ENCODE measurements at regions not wholly inside any gene's neighbourhood (a gene's known extent, or its start where the extent isn't known, plus 50 kb on each side); places are given as distances from the start of the nearest gene placed in this dataset.
"Not testable (repeated sequence)": the region's sequence is repeated elsewhere in the genome, so short reads cannot be mapped to it uniquely, and the experiment has no call there.

DNA sequence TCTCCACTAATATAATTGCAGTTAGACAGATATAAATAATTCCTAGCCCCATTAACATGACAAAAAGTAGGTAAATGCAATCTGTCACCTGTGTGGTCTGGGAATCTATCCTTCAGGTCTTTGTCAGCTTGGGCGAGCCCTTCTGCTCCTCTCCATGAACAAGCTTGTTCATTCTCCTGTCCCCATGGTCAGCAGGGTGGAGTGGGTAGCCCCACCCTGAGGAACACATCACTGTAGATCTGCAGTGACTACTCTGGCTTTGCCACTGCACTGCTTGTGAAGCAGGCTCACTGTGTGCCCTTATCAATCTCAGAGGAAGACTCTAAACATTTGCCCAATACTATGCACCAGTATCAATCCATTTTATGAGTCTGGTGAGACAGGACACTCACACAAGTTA is 279.0 kb downstream of the MATN1 start:
- intact Hi-C loops (cut with DNase I): no loop called here
- peaks cover 0 to 12% (median 0%) of the 10 kb centered on the region in 11 donors for H3K9me3 ChIP-seq
- H3K36me3 ChIP-seq: no peaks in the 10 kb centered on the region
- H3K27ac ChIP-seq: no peak overlapping the region
- ATAC-seq (no peak), DNase-seq (no peak)
- 63 to 85% methylated on average over 1 of the region's 1 CpG for WGBS, 2 donors
- no peak overlapping the region for H3K4me3 ChIP-seq
- TF ChIP-seq, protein P1, sequence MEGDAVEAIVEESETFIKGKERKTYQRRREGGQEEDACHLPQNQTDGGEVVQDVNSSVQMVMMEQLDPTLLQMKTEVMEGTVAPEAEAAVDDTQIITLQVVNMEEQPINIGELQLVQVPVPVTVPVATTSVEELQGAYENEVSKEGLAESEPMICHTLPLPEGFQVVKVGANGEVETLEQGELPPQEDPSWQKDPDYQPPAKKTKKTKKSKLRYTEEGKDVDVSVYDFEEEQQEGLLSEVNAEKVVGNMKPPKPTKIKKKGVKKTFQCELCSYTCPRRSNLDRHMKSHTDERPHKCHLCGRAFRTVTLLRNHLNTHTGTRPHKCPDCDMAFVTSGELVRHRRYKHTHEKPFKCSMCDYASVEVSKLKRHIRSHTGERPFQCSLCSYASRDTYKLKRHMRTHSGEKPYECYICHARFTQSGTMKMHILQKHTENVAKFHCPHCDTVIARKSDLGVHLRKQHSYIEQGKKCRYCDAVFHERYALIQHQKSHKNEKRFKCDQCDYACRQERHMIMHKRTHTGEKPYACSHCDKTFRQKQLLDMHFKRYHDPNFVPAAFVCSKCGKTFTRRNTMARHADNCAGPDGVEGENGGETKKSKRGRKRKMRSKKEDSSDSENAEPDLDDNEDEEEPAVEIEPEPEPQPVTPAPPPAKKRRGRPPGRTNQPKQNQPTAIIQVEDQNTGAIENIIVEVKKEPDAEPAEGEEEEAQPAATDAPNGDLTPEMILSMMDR (IDR thresholded peaks at IDR 0.05): no peak
- H3K4me1 ChIP-seq: no peaks in the 10 kb centered on the region
- no peaks in the 10 kb centered on the region for H3K27me3 ChIP-seq

DNA sequence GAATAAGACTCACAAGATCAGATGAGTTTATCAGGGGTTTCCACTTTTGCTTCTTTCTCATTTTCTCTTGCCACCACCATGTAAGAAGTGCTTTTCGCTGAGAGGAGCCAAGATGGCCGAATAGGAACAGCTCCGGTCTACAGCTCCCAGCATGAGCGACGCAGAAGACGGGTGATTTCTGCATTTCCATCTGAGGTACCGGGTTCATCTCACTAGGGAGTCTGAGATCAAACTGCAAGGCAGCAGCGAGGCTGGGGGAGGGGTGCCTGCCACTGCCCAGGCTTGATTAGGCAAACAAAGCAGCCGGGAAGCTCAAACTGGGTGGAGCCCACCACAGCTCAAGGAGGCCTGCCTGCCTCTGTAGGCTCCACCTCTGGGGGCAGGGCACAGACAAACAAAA is 285.1 kb downstream of the MATN1 start:
- DNase-seq; H3K27me3 ChIP-seq; ATAC-seq; H3K4me3 ChIP-seq; H3K9me3 ChIP-seq; H3K36me3 ChIP-seq; H3K4me1 ChIP-seq; H3K27ac ChIP-seq; intact Hi-C loops (cut with DNase I): not testable (repeated sequence)
- WGBS, 2 donors: 73 to 75% methylated on average over 8 to 9 of the region's 9 CpGs

DNA sequence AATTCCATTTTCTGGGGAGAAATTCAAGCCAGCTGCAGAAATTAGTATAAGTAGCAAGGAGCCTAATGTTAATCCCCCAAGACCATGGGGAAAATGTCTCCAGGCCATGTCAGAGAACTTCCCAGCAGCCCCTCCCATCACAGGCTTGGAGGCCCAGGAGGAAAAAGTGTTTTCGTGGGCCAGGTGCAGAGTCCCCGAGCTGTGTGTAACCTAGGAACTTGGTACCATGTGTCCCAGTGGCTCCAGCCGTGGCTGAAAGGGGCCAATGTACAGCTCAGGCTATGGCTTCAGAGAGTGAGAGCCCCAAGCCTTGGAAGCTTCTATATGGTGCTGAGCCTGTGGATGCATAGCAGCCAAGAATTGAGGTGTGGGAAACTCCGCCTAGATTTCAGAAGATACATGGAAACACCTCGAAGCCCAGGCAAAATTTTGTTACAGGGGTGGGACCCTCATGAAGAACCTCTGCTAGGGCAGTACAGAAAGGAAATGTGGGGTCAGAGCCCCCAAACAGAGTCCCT is 286.3 kb downstream of the MATN1 start:
- Histone ChIP-seq H3K27me3 (peaks cover 0 to 15% (median 5%) of the 10 kb centered on the region in 7 donors), H3K4me1 (no peaks in the 10 kb centered on the region), H3K9me3 (peaks cover 0 to 10% (median 0%) of the 10 kb centered on the region in 11 donors), H3K4me3 (no peak overlapping the region), H3K36me3 (no peaks in the 10 kb centered on the region), H3K27ac (no peak overlapping the region)
- WGBS, 2 donors: 77 to 78% methylated on average over 5 of the region's 5 CpGs
- TF ChIP-seq, protein P1 (IDR thresholded peaks at IDR 0.05): no peak
- no peak for DNase-seq
- ATAC-seq: no peak
- intact Hi-C loops (cut with DNase I): no loop called here

DNA sequence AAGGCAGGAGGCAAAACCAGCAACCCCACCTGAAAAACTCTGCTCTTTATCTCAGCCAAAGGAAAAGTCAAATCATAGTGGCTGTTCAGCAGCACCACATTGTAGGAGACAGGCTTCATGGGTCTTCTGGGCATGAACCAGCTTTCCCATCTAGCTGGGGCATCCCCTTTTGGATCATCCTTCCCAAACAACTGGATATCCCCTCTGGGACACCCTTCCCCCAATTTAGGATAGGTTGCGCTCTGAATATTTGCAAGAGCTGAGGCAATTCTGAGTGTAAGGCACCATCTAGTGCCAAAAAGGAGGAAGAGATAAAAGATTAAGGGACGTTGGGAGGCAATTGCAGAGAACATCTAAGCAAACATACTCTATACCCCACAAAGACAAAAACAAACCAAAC is 295.8 kb downstream of the MATN1 start:
- Histone ChIP-seq H3K4me1 (no peaks in the 10 kb centered on the region), H3K4me3 (no peak overlapping the region), H3K27me3 (peaks cover 0 to 36% (median 29%) of the 10 kb centered on the region in 7 donors), H3K27ac (no peak overlapping the region), H3K9me3 (peaks cover 0 to 34% (median 10%) of the 10 kb centered on the region in 11 donors), H3K36me3 (no peaks in the 10 kb centered on the region)
- TF ChIP-seq, protein P1 (IDR thresholded peaks at IDR 0.05): no peak
- WGBS, 2 donors: 24 to 44% methylated on average over 2 of the region's 2 CpGs
- DNase-seq (no peak), ATAC-seq (no peak)
- intact Hi-C loops (cut with DNase I): no loop called here

DNA sequence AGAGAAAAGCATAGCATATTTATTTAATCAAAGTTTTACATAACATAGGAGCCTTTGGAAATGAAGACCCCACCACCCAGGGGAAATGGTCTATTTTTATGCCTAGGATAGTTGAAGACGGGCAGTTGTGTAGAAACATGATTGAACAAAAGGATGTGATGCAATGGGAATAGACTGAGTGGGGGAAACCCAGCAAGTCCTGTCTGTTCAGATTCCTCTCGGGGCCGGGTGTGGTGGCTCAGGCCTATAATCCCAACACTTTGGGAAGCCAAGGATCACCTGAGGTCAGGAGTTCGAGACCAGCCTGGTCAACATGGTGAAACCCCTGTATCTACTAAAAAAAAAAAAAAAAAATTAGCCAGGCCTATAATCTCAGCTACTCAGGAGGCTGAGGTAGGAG is 298.3 kb downstream of the MATN1 start:
- H3K4me3 ChIP-seq: no peak overlapping the region
- ATAC-seq (no peak), DNase-seq (no peak)
- no peaks in the 10 kb centered on the region for H3K4me1 ChIP-seq
- H3K36me3 ChIP-seq: no peaks in the 10 kb centered on the region
- intact Hi-C loops (cut with DNase I): no loop called here
- WGBS, 2 donors: 69 to 71% methylated on average over 4 of the region's 4 CpGs
- H3K27me3 ChIP-seq: peaks cover 0 to 49% (median 16%) of the 10 kb centered on the region in 7 donors
- no peak overlapping the region for H3K27ac ChIP-seq
- TF ChIP-seq, protein P1 (IDR thresholded peaks at IDR 0.05): no peak
- H3K9me3 ChIP-seq: peaks cover 0 to 26% (median 10%) of the 10 kb centered on the region in 11 donors

Measured in heart right ventricle (tissue), 16 donors.